ENCODE measurements at regions not wholly inside any gene's neighbourhood (a gene's known extent, or its start where the extent isn't known, plus 50 kb on each side); places are given as distances from the start of the nearest gene placed in this dataset.

DNA sequence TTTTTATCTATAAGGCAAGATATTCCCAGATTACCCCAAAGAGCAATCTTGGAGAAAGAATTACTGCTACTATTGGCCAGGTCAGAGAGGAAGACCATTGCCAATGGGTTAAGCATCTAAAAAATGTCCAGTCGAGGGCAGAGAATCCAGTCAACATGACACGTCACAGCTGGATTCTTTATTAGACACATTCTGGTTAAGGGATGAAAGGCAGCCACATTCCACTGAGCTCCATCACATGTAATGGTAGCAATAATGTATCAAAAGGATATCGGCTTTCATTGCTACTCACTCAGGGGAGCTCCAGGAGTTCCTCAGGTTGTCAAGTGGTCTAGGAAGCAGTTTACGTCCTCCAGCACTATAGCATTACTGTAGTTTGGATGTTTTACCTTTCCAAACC lies 421.1 kb downstream of the PLOD2 start:
- TF ChIP-seq, protein P1, sequence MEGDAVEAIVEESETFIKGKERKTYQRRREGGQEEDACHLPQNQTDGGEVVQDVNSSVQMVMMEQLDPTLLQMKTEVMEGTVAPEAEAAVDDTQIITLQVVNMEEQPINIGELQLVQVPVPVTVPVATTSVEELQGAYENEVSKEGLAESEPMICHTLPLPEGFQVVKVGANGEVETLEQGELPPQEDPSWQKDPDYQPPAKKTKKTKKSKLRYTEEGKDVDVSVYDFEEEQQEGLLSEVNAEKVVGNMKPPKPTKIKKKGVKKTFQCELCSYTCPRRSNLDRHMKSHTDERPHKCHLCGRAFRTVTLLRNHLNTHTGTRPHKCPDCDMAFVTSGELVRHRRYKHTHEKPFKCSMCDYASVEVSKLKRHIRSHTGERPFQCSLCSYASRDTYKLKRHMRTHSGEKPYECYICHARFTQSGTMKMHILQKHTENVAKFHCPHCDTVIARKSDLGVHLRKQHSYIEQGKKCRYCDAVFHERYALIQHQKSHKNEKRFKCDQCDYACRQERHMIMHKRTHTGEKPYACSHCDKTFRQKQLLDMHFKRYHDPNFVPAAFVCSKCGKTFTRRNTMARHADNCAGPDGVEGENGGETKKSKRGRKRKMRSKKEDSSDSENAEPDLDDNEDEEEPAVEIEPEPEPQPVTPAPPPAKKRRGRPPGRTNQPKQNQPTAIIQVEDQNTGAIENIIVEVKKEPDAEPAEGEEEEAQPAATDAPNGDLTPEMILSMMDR (IDR thresholded peaks at IDR 0.05): no peak
- TF ChIP-seq POLR2A (IDR thresholded peaks at IDR 0.05): no peak

Measured in lower leg skin (tissue), 3 donors.